Right renal pelvis (tissue), 4 donors: ENCODE measurements at regions not wholly inside any gene's neighbourhood (a gene's known extent, or its start where the extent isn't known, plus 50 kb on each side); places are given as distances from the start of the nearest gene placed in this dataset.
A peak's percentile ranks its signal among the peaks of the same experiment; 100 is the strongest.
"Not testable (repeated sequence)": the region's sequence is repeated elsewhere in the genome, so short reads cannot be mapped to it uniquely, and the experiment has no call there.

Experiments
- DNase-seq, 4 donors: peaks; one replicate each; pipeline ENCODE4 v3.0.0-alpha.2; 2013; ENCODE audit warnings: low read depth in 4 of 4, low spot score in 3 of 4, missing footprints in 1 of 4

- no peak for DNase-seq
These were observed 708.8 kb downstream of the ZNF385D start for GRCh38 chr3:21042184-21042583.

- no peak for DNase-seq
These were observed 709.4 kb downstream of the ZNF385D start for GRCh38 chr3:21041621-21042020.

- DNase-seq, result no peak
These were observed 714.1 kb downstream of the ZNF385D start for GRCh38 chr3:21036888-21037287.

DNA sequence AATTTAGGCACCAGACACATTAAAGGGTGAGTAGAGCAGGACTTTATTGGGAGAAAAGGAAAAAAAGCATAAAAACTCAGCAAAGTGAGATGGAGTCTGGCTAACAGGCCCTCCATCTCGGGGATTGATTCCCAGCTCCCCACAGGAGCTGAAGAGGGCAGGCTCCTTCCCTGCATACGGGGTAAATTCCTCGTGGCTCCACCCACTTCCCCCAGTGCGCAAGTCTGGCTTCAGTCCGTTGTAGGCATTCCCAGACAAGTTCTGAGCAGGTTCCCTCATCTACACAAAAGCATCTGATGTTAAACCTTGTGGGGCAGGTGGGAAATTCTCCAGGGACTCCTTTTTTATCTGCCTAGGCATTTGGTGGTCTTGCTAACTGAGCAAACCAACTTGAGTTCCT lies 722.6 kb downstream of the ZNF385D start:
- DNase-seq, result no peak

DNA sequence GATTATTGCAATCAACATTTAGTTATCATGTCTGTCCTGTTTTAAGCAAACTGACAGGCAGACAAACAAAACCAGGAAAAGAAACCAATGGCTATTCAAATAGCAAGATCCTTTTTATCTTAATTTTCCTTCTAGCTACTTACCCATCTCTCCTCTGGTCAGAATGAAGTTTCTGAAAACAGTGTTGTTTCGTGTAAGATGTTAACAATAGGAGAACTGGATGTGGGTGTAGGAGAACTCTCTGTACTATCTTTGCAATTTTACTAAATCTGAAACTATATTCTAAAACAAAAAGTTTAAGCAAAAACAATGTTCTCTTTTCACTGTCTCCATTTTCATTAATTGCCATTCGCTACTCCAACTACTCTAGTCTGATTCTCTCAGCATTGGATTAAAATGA lies 726.4 kb downstream of the ZNF385D start:
- DNase-seq, result no peak

DNA sequence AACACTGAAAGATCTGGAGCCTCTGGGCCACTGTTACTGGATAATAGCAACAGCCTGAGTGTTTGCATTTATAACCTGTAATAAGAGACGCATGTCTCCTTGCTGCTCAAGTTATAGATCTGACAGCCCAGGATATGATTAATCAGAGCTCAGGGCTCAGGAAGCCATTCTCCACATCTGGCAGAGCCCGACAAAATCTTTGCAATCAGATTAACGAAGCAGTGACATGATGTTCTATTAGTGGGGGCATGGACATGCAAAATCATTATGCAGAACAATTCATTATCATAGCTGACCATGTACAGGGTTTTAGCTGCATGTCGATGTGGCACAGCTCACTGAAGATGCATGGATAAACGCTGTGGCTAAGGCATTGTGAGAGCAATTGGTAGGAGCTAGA lies 730.3 kb downstream of the ZNF385D start:
- no peak for DNase-seq

DNA sequence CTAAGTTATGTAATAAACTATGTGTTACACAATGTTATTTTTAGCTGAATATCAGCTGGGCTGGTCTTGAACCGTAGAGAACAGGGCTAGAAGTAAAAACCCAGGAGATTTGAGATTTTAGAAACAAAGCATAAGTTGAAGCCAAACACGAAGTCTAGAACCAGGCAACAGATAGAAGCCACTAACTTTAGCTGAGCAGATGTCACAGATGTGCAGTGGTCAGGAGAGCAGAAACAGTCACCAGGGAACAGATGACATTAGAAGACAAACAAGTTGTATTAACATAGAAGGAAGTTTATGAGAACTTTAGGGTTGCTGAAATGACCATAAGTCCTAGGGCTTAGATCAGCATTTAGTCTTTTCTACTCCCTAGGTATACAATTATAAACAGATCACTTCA lies 731.0 kb downstream of the ZNF385D start:
- DNase-seq, result no peak

- DNase-seq, result no peak
These were observed 733.7 kb downstream of the ZNF385D start for GRCh38 chr3:21017115-21017852.

DNA sequence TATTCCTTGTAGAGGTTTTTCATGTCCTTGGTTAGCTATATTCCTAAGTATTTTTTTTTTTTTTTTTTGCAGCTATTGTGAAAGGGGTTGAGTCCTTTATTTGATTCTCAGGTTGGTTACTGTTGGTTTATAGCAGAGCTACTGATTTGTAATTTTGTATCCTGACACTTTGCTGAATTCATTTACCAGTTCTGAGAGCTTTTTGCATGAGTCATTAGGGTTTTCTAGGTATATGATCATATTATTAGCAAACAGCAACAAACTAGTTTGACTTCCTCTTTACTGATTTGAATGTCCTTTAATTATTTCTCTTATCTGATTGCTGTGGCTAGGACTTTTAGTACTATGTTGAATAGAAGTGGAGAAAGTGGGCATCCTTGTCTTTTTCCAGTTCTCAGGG lies 737.4 kb downstream of the ZNF385D start:
- no peak for DNase-seq

GRCh38 chr3:20999661-21000060 lies 751.3 kb downstream of the ZNF385D start:
- no peak for DNase-seq

- DNase-seq, result no peak
These were observed 753.8 kb downstream of the ZNF385D start for GRCh38 chr3:20997183-20997582.

GRCh38 chr3:20990896-20991295 lies 760.1 kb downstream of the ZNF385D start:
- DNase-seq, result no peak

GRCh38 chr3:20989653-20990052 lies 761.4 kb downstream of the ZNF385D start:
- DNase-seq, result peak in 1 of 4 donors; percentile 0

DNA sequence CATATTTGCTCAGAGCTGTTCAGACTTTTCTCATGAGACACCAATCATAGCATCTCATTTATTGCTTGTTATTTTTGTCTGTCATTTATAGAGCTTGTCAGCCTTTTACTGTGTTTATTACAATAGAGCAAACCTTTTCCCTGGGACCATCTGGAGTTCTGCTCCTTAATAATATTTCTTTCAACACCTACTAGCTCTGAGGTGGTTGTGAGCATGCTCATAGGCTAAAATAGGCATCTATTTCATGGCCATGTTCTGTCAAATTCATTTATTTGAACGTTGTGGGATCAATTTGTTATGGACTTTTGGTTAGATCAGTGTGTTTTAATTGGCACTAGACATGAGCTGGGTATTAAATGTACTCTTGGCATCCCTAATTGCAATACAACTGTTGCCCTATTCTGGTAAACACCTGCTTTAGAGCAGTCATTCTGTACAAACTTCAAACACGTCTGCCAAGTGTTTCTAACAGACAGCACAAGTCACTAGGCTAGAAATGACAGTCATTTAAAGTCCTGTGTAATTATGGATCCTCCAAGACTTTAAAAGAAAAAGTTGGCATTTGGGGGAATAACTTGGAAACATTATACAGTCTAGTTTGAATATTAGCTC lies 766.3 kb downstream of the ZNF385D start:
- DNase-seq, result no peak

GRCh38 chr3:20975188-20975651 lies 775.8 kb downstream of the ZNF385D start:
- no peak for DNase-seq

GRCh38 chr3:20974396-20974795 lies 776.6 kb downstream of the ZNF385D start:
- DNase-seq, result no peak

- not testable (repeated sequence) for DNase-seq
These were observed 780.2 kb downstream of the ZNF385D start for GRCh38 chr3:20970807-20971206.

DNA sequence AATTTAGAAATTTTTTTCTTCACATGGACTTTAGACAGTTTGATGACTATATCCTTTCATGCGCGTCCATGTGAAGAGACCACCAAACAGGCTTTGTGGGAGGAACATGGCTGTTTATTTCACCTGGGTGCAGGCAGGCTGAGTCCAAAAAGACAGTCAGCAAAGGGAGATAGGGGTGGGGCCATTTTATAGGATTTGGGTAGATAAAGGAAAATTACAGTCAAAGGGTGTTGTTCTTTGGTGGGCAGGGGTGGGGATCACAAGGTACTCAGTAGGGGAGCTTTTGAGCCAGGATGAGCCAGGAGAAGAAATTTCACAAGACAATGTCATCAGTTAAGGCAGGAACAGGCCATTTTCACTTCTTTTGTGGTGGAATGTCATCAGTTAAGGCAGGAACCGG lies 781.5 kb upstream of the SGO1 start:
- DNase-seq, result not testable (repeated sequence)

DNA sequence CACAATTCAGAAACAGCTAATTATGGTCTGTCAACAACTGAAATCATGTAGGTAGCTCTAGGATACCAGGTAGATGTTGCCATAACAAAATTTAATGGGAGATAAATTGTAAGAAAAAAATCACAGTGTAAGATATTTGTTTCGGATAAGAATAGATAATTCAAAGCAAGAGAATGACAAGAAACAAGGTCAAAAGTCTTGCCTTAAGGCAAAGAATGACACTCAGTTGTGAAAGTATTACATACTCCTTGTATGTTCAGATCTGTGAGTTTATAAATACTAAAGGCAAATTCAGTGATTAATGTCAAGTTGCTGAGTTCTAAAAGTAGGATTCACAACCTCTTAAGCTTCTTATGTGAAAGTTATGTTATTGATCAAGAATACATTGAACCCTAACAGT lies 772.2 kb upstream of the SGO1 start:
- DNase-seq, result no peak

DNA sequence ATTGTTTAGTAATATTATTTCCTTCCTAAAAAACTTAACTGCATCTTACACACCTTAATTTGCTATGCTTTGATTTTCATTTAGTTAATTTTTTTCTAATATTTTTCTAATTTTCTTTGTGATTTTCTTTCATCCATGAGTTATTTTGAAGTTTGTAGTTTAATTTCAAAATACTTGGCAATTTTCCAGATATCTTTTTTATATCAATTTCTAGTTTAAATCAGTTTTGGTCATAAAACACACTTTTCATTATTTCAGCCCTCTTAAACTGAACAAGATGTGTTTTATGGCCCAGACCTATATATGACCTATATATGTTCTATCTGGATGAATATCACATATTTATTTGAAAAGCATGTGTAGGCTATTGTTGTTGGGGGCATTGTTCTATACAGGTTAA lies 759.9 kb upstream of the SGO1 start:
- DNase-seq, result no peak

DNA sequence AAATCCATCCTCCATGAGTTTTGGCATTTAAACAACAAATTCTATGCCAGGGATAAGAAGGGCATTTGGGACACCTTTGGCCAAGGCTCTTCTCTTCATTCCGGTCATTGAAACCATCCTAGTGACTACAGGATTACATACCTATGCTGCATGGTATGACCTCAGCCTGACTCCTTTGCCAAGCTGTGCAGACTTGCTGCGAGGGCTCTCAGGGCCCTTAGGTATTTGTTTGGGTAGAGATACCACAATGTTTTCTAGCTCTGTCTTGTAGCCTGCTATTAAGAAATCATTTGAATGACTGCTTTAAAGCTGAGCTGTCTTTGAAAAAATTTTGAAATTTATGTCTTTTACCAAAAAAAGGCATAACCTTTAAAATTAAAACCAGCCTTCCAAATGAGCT lies 749.8 kb upstream of the SGO1 start:
- DNase-seq, result no peak

DNA sequence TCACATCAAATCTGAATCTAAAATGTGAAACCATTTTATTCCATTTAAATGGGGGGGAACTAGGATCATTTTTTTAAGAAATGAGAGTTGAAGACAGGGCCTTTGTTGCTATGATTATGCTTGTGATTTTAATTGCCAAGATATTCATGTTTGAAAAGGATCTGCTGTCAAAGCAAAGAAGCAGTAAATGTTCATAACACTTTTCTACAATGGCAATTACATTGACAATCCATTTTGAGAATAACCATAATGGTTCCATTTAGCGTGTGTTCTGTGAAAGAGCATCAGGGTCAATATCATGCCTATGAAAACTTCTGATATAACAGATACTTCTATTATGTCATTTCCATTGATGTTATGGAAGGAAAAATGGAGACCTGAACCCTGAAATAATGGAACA lies 745.8 kb upstream of the SGO1 start:
- no peak for DNase-seq
